ENCODE measurements at regions not wholly inside any gene's neighbourhood (a gene's known extent, or its start where the extent isn't known, plus 50 kb on each side); places are given as distances from the start of the nearest gene placed in this dataset.

DNA sequence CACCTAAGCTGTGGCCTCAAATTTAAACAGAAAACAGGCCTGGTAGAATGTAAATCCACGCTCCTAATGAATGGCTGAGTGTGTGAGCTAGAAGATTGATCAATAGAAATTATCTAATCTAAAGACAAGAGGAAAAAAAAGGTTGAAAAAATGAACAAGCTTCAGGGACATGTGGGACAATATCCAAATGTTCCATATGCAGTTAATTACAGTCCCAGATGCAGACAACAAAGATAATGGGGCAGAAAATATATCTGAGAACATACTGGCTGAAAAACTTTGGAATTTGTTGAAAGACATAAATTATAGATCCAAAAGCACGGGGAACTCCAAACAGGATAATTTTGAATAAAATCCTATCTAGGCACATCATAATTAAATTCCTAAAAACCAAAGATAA, 186.7 kb upstream of the SIX2 start:
- FAIRE-seq, result no peak
- no peak for DNase-seq (ENCODE audit: low read depth)
- no peak overlapping the region for H3K4me3 ChIP-seq (ENCODE audit: low read depth, low read length)
- no peak for TF ChIP-seq CTCF (IDR thresholded peaks at IDR 0.05; ENCODE audit: insufficient read depth, low read length, severe bottlenecking)
- H3K36me3 ChIP-seq (ENCODE audit: control insufficient read depth, insufficient read depth, low read length), result no peaks in the 10 kb centered on the region
- no peaks in the 10 kb centered on the region for H3K27me3 ChIP-seq (ENCODE audit: control insufficient read depth, insufficient read depth, low read length)

DNA sequence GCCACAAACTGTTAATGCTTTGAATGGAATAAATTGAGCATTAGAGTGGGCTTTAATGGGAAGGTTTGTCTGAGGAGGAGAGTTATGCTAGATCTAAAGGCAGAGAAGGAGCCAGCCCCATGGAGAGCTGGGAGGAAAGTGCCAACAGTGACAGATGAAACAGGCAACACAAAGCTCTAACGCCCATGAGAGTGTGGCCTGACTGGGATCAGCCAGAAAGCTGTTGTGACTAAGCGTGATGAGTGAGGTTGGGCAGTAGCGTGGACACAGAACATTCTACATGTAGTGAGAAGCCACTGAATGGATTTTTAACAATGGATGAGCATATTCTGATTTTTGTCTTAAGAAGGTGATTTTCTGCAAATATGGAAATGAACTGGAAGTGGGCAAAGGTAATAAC, 185.3 kb upstream of the SIX2 start:
- H3K36me3 ChIP-seq (ENCODE audit: control insufficient read depth, insufficient read depth, low read length), result no peaks in the 10 kb centered on the region
- no peak for TF ChIP-seq CTCF (IDR thresholded peaks at IDR 0.05; ENCODE audit: insufficient read depth, low read length, severe bottlenecking)
- H3K27me3 ChIP-seq (ENCODE audit: control insufficient read depth, insufficient read depth, low read length), result no peaks in the 10 kb centered on the region
- DNase-seq (ENCODE audit: low read depth) (no peak), FAIRE-seq (no peak)
- H3K4me3 ChIP-seq (ENCODE audit: low read depth, low read length), result no peak overlapping the region

DNA sequence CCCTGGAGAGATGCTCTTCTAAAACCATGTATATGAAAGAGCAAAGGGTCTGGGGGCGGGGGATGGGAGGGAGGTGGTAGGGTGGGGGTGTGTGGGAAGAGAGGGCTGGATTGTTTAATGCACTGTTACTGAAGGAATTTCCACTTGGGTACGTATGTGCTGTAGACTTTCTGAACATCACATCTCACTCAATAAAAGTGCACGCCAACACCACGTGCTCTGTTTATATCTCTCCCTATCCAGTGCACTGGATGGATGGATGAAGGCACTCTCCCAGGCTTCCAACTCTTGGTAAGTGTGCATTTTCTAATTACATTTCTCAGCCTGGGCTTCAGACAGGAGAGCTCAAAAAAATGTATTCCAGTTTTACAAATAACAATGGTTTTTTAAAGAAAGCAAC, 184.3 kb upstream of the SIX2 start:
- no peak for TF ChIP-seq CTCF (IDR thresholded peaks at IDR 0.05; ENCODE audit: insufficient read depth, low read length, severe bottlenecking)
- H3K4me3 ChIP-seq (ENCODE audit: low read depth, low read length), result no peak overlapping the region
- no peaks in the 10 kb centered on the region for H3K27me3 ChIP-seq (ENCODE audit: control insufficient read depth, insufficient read depth, low read length)
- no peak for FAIRE-seq
- no peaks in the 10 kb centered on the region for H3K36me3 ChIP-seq (ENCODE audit: control insufficient read depth, insufficient read depth, low read length)
- no peak for DNase-seq (ENCODE audit: low read depth)

- Histone ChIP-seq H3K36me3 (ENCODE audit: control insufficient read depth, insufficient read depth, low read length) (no peaks in the 10 kb centered on the region), H3K27me3 (ENCODE audit: control insufficient read depth, insufficient read depth, low read length) (no peaks in the 10 kb centered on the region), H3K4me3 (ENCODE audit: low read depth, low read length) (no peak overlapping the region)
- no peak for TF ChIP-seq CTCF (IDR thresholded peaks at IDR 0.05; ENCODE audit: insufficient read depth, low read length, severe bottlenecking)
- DNase-seq (ENCODE audit: low read depth), result no peak
- no peak for FAIRE-seq
These were observed 183.7 kb upstream of the SIX2 start for GRCh38 chr2:45192991-45193390.

DNA sequence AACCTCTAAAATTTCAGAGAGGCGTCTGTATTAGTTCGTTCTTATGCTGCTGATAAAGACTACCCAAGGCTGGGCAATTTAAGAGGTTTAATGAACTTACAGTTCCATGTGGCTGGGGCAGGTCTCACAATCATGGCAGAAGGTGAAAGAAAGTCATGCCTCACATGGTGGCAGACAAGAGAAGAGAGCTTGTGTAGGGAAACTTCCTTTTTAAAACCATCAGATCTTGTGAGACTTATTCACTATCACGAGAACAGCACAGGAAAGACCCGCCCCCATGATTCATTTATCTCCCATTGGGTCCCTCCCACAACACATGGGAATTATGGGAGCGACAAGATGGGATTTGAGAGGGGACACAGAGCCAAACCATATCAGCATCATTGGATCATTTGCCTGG, 183.2 kb upstream of the SIX2 start:
- FAIRE-seq (no peak), DNase-seq (ENCODE audit: low read depth) (no peak)
- Histone ChIP-seq H3K36me3 (ENCODE audit: control insufficient read depth, insufficient read depth, low read length) (no peaks in the 10 kb centered on the region), H3K27me3 (ENCODE audit: control insufficient read depth, insufficient read depth, low read length) (no peaks in the 10 kb centered on the region), H3K4me3 (ENCODE audit: low read depth, low read length) (no peak overlapping the region)
- TF ChIP-seq CTCF (IDR thresholded peaks at IDR 0.05; ENCODE audit: insufficient read depth, low read length, severe bottlenecking), result no peak

- FAIRE-seq, result no peak
- Histone ChIP-seq H3K27me3 (ENCODE audit: control insufficient read depth, insufficient read depth, low read length) (no peaks in the 10 kb centered on the region), H3K4me3 (ENCODE audit: low read depth, low read length) (no peak overlapping the region), H3K36me3 (ENCODE audit: control insufficient read depth, insufficient read depth, low read length) (no peaks in the 10 kb centered on the region)
- TF ChIP-seq CTCF (IDR thresholded peaks at IDR 0.05; ENCODE audit: insufficient read depth, low read length, severe bottlenecking), result no peak
- no peak for DNase-seq (ENCODE audit: low read depth)
These were observed 182.7 kb upstream of the SIX2 start for GRCh38 chr2:45191976-45192375.
